OCI-LY7 (cell line): ENCODE measurements at regions not wholly inside any gene's neighbourhood (a gene's known extent, or its start where the extent isn't known, plus 50 kb on each side); places are given as distances from the start of the nearest gene placed in this dataset.

ENCODE experiments used
- BruUV-seq: library from RNA; stranded (reverse); fragments of 400-500 nt; replicated peaks from 2 replicates; lab custom pipeline; 2021; lab: Mats Ljungman, UMichigan
- CTCF ChIA-PET: fragments of 300-600 bp; sonication (Branson Sonifier 250); formaldehyde crosslinking; loops from one replicate; lab custom pipeline; 2022; ENCODE audit warnings: antibody characterized with exemption; ENCODE audit not compliant: unreplicated experiment; lab: Charles Lee
- POLR2A ChIA-PET: fragments of 300-600 bp; sonication (Branson Sonifier 250); formaldehyde crosslinking; loops from one replicate; lab custom pipeline; 2022; ENCODE audit warnings: antibody characterized with exemption; lab: Charles Lee
- DNase-seq: peaks from one replicate; pipeline ENCODE4 v3.0.0-alpha.2; 2015; ENCODE audit warnings: low spot score
- H2AFZ ChIP-seq: fragments of 200-600 bp; sonication (generic), shearing (Covaris generic); 2 replicates; pipeline ENCODE4 v1.6.1; 2014; ENCODE audit warnings: mild to moderate bottlenecking, antibody characterized with exemption, low read length, moderate library complexity
- H3K27ac ChIP-seq: fragments of 200-600 bp; sonication (generic); 2 replicates; pipeline ENCODE4 v1.5.1; 2014; ENCODE audit warnings: mixed run types, low read depth, mild to moderate bottlenecking, moderate library complexity, low read length, inconsistent platforms; ENCODE audit not compliant: poor library complexity, severe bottlenecking
- H3K36me3 ChIP-seq: fragments of 200-600 bp; sonication (generic); 2 replicates; pipeline ENCODE4 v1.6.1; 2014; ENCODE audit warnings: mild to moderate bottlenecking, antibody characterized with exemption, low read length, moderate library complexity, mixed read lengths; ENCODE audit not compliant: insufficient read depth
- H3K4me1 ChIP-seq: fragments of 200-600 bp; sonication (generic); 2 replicates; pipeline ENCODE4 v1.5.1; 2014; ENCODE audit warnings: mild to moderate bottlenecking, low read length; ENCODE audit not compliant: insufficient read depth, poor library complexity, severe bottlenecking
- H3K4me2 ChIP-seq: fragments of 200-600 bp; sonication (generic); 2 replicates; pipeline ENCODE4 v1.6.1; 2014; ENCODE audit warnings: mild to moderate bottlenecking, low read length
- H3K4me3 ChIP-seq: fragments of 200-600 bp; sonication (generic); 2 replicates; pipeline ENCODE4 v1.5.1; 2014; ENCODE audit warnings: mild to moderate bottlenecking, low read depth, low read length; ENCODE audit not compliant: poor library complexity, severe bottlenecking
- H3K79me2 ChIP-seq: fragments of 200-600 bp; sonication (generic); 2 replicates; pipeline ENCODE4 v1.6.1; 2016; ENCODE audit warnings: low read depth, mild to moderate bottlenecking, low read length, moderate library complexity, mixed read lengths; ENCODE audit not compliant: insufficient read depth
- H3K9me2 ChIP-seq: fragments of 200-600 bp; sonication (generic); 2 replicates; pipeline ENCODE4 v1.6.1; 2016; ENCODE audit warnings: mild to moderate bottlenecking, low read length, mixed read lengths; ENCODE audit not compliant: insufficient read depth
- H3K9me3 ChIP-seq: fragments of 200-600 bp; sonication (generic); 2 replicates; pipeline ENCODE4 v1.6.1; 2014; ENCODE audit warnings: mild to moderate bottlenecking, mixed run types, low read length, mixed read lengths
- H4K20me1 ChIP-seq: fragments of 200-600 bp; sonication (generic); 2 replicates; pipeline ENCODE4 v1.6.1; 2014; ENCODE audit warnings: mild to moderate bottlenecking, antibody characterized with exemption, low read length, moderate library complexity, mixed read lengths; ENCODE audit not compliant: insufficient read depth
- CTCF ChIP-seq: fragments of 200-600 bp; sonication (generic); conservative IDR thresholded peaks from 2 replicates; pipeline ENCODE4 v1.5.1; 2014; ENCODE audit warnings: mild to moderate bottlenecking, antibody characterized with exemption, low read length, moderate library complexity, mixed read lengths
- EZH2phosphoT487 ChIP-seq: fragments of 200-600 bp; sonication (generic); IDR thresholded peaks from 2 replicates; pipeline ENCODE4 v1.6.1; 2018; ENCODE audit warnings: low read depth, borderline replicate concordance, mild to moderate bottlenecking, mixed run types, antibody characterized with exemption, low read length, moderate library complexity, mixed read lengths
- intact Hi-C: fragments of 100-400 bp; cut with micrococcal nuclease; formaldehyde crosslinking; loops from one replicate; pipeline ENCODE4 v1.10.0; 2022; ENCODE audit not compliant: unreplicated experiment

GRCh38 chr3:150264561-150265279, 143.4 kb upstream of the TSC22D2 start:
- Histone ChIP-seq H3K79me2 (no peaks in the 10 kb centered on the region), H3K4me1 (peaks cover 4% of the 10 kb centered on the region), H4K20me1 (no peaks in the 10 kb centered on the region), H3K27ac (no peak overlapping the region), H2AFZ (no peak overlapping the region), H3K9me3 (no peaks in the 10 kb centered on the region), H3K36me3 (no peaks in the 10 kb centered on the region), H3K9me2 (no peaks in the 10 kb centered on the region), H3K4me2 (no peak overlapping the region), H3K4me3 (no peak overlapping the region)
- CTCF ChIA-PET = no interaction called here
- POLR2A ChIA-PET = interaction anchor here (0.6 kb wide), 1 partner anchor 252 kb away, joined by 5 read pairs; no protein-coding TSS in a partner anchor
- TF ChIP-seq CTCF = no peak
- no peak for TF ChIP-seq EZH2phosphoT487
- no peak for DNase-seq
- no TSS peak for BruUV-seq
- intact Hi-C loops = no loop called here

GRCh38 chr3:150261958-150262357, 146.1 kb upstream of the TSC22D2 start:
- H3K79me2 ChIP-seq = no peaks in the 10 kb centered on the region
- H4K20me1 ChIP-seq = no peaks in the 10 kb centered on the region
- no TSS peak for BruUV-seq
- CTCF ChIA-PET = no interaction called here
- H3K4me2 ChIP-seq = no peak overlapping the region
- H3K4me1 ChIP-seq = peaks cover 4% of the 10 kb centered on the region
- DNase-seq = no peak
- H3K36me3 ChIP-seq = no peaks in the 10 kb centered on the region
- H3K9me2 ChIP-seq = no peaks in the 10 kb centered on the region
- TF ChIP-seq EZH2phosphoT487 (no peak), CTCF (no peak)
- intact Hi-C loops = no loop called here
- no peak overlapping the region for H3K4me3 ChIP-seq
- H3K27ac ChIP-seq = no peak overlapping the region
- no peaks in the 10 kb centered on the region for H3K9me3 ChIP-seq
- POLR2A ChIA-PET = no interaction called here
- H2AFZ ChIP-seq = no peak overlapping the region

- ChIA-PET CTCF (no interaction called here), POLR2A (interaction anchor here (0.7 kb wide), 1 partner anchor 69 kb away, joined by 3 read pairs; no protein-coding TSS in a partner anchor)
- Histone ChIP-seq H3K4me3 (no peak overlapping the region), H3K4me2 (no peak overlapping the region), H3K9me3 (no peaks in the 10 kb centered on the region), H3K79me2 (no peaks in the 10 kb centered on the region), H3K9me2 (no peaks in the 10 kb centered on the region), H3K4me1 (peaks cover 4% of the 10 kb centered on the region), H3K27ac (no peak overlapping the region), H4K20me1 (no peaks in the 10 kb centered on the region), H3K36me3 (no peaks in the 10 kb centered on the region), H2AFZ (no peak overlapping the region)
- no peak for TF ChIP-seq CTCF
- TF ChIP-seq EZH2phosphoT487 = no peak
- DNase-seq = no peak
- BruUV-seq = no TSS peak
- intact Hi-C loops = no loop called here
Measured at GRCh38 chr3:150261418-150261817, 146.7 kb upstream of the TSC22D2 start.
